SK-N-SH (cell line): ENCODE measurements at regions not wholly inside any gene's neighbourhood (a gene's known extent, or its start where the extent isn't known, plus 50 kb on each side); places are given as distances from the start of the nearest gene placed in this dataset.
"Not testable (repeated sequence)": the region's sequence is repeated elsewhere in the genome, so short reads cannot be mapped to it uniquely, and the experiment has no call there.

ENCODE experiments used
- CTCF ChIA-PET: fragments of 300-600, 350-600 bp; formaldehyde crosslinking; extraction: SDS; loops from one replicate; lab custom pipeline; 2021; lab: Yijun Ruan, JAX
- POLR2A ChIA-PET: fragments of 350-600 bp; sonication (Branson Sonifier 250); formaldehyde crosslinking; extraction: SDS; loops from one replicate; lab custom pipeline; 2020; ENCODE audit warnings: antibody characterized with exemption, inconsistent platforms; lab: Yijun Ruan, JAX
- DNase-seq: peaks from one replicate; pipeline ENCODE4 v3.0.0; 2012
- H2AFZ ChIP-seq: fragments of 200-600 bp; sonication (generic); 2 replicates; pipeline ENCODE4 v1.8.1; 2016; ENCODE audit warnings: antibody characterized with exemption, mild to moderate bottlenecking, low read depth
- H3F3A ChIP-seq: fragments of 200-600 bp; sonication (generic); replicated peaks from 2 replicates; pipeline ENCODE3; 2016; ENCODE audit warnings: antibody characterized with exemption, mild to moderate bottlenecking; ENCODE audit not compliant: insufficient read depth
- H3K27ac ChIP-seq, 2 experiments: fragments of 200-500 bp in 1 of 2; fragments of 200-600 bp in 1 of 2; sonication (Bioruptor generic) in 1 of 2; sonication (generic), shearing (Covaris generic) in 1 of 2; 2 replicates each; pipeline versions ENCODE4 v1.5.1 to v1.6.1; 2014 to 2016; ENCODE audit warnings: low read depth in 2 of 2, inconsistent platforms in 1 of 2, low read length in 1 of 2, mild to moderate bottlenecking in 1 of 2, mixed read lengths in 1 of 2
- H3K27me3 ChIP-seq: fragments of 200-600 bp; sonication (generic), shearing (Covaris generic); 2 replicates; pipeline ENCODE4 v1.6.1; 2016; ENCODE audit warnings: mixed run types; ENCODE audit not compliant: insufficient read depth
- H3K36me3 ChIP-seq, 2 experiments: fragments of 200-500 bp in 1 of 2; fragments of 200-600 bp in 1 of 2; sonication (Bioruptor generic) in 1 of 2; sonication (generic) in 1 of 2; replicated peaks in 1 of 2; 2 replicates each; pipeline versions ENCODE3 to v1.5.1; 2014 to 2016; ENCODE audit warnings: low read length in 1 of 2, mild to moderate bottlenecking in 1 of 2; ENCODE audit not compliant: insufficient read depth in 2 of 2, control insufficient read depth in 1 of 2
- H3K4me1 ChIP-seq, 2 experiments: fragments of 200-500 bp in 1 of 2; fragments of 200-600 bp in 1 of 2; sonication (Bioruptor generic) in 1 of 2; sonication (generic), shearing (Covaris generic) in 1 of 2; 2 replicates each; pipeline versions ENCODE4 v1.5.1 to v1.6.1; 2014 to 2016; ENCODE audit warnings: low read depth in 1 of 2, low read length in 1 of 2, mixed run types in 1 of 2; ENCODE audit not compliant: insufficient read depth in 2 of 2, control insufficient read depth in 1 of 2
- H3K4me2 ChIP-seq: fragments of 200-600 bp; sonication (generic), shearing (Covaris generic); 2 replicates; pipeline ENCODE4 v1.6.1; 2017; ENCODE audit warnings: mixed run types
- H3K4me3 ChIP-seq, 2 experiments: fragments of 200-500 bp in 1 of 2; fragments of 200-600 bp in 1 of 2; sonication (Bioruptor generic) in 1 of 2; sonication (generic), shearing (Covaris generic) in 1 of 2; 2 replicates each; pipeline versions ENCODE4 v1.5.1 to v1.8.1; 2014 to 2016; ENCODE audit warnings: low read depth in 2 of 2, inconsistent platforms in 1 of 2, low read length in 1 of 2, mild to moderate bottlenecking in 1 of 2, mixed read lengths in 1 of 2, moderate library complexity in 1 of 2
- H3K79me2 ChIP-seq: fragments of 200-600 bp; sonication (generic); 2 replicates; pipeline ENCODE4 v1.8.1; 2017; ENCODE audit warnings: mild to moderate bottlenecking; ENCODE audit not compliant: insufficient read depth
- H3K9ac ChIP-seq: fragments of 200-600 bp; sonication (generic); 2 replicates; pipeline ENCODE4 v1.6.1; 2017; ENCODE audit warnings: mixed run types
- H3K9me2 ChIP-seq: fragments of 200-600 bp; sonication (generic); 2 replicates; pipeline ENCODE4 v1.6.1; 2017; ENCODE audit warnings: mixed run types
- H3K9me3 ChIP-seq: fragments of 200-600 bp; sonication (generic); 2 replicates; pipeline ENCODE4 v1.6.1; 2017; ENCODE audit warnings: mixed run types, mild to moderate bottlenecking, moderate library complexity
- H4K20me1 ChIP-seq: fragments of 200-600 bp; sonication (generic); 2 replicates; pipeline ENCODE4 v1.6.1; 2017; ENCODE audit warnings: mild to moderate bottlenecking, mixed run types; ENCODE audit not compliant: insufficient read depth
- ELF1 ChIP-seq: IDR thresholded peaks from 2 replicates; pipeline ENCODE4 v1.4.0; 2012
- FOSL2 ChIP-seq: IDR thresholded peaks from 2 replicates; pipeline ENCODE4 v1.4.0; 2012; ENCODE audit warnings: low read depth, mild to moderate bottlenecking, moderate library complexity, borderline replicate concordance
- FOXJ3 ChIP-seq: sonication (generic); formaldehyde crosslinking; IDR thresholded peaks from 2 replicates; pipeline ENCODE4 v1.5.1; 2020; ENCODE audit warnings: mild to moderate bottlenecking, missing genetic modification reagents
- JUND ChIP-seq: IDR thresholded peaks from 2 replicates; pipeline ENCODE4 v1.4.0; 2012
- MEF2A ChIP-seq: IDR thresholded peaks from 2 replicates; pipeline ENCODE4 v1.4.0; 2012; ENCODE audit warnings: low read depth, borderline replicate concordance
- MXI1 ChIP-seq: IDR thresholded peaks from 2 replicates; pipeline ENCODE4 v1.6.1; 2012; ENCODE audit warnings: mild to moderate bottlenecking, low read depth, low read length, improper control_type of control experiment
- NFIC ChIP-seq: IDR thresholded peaks from 2 replicates; pipeline ENCODE4 v1.4.0; 2012; ENCODE audit warnings: borderline replicate concordance
- POLR2AphosphoS5 ChIP-seq: IDR thresholded peaks from 2 replicates; pipeline ENCODE4 v1.6.1; 2012; ENCODE audit warnings: low read depth, low read length
- RAD21 ChIP-seq: IDR thresholded peaks from 2 replicates; pipeline ENCODE4 v1.6.1; 2012; ENCODE audit warnings: mild to moderate bottlenecking, low read length
- RCOR1 ChIP-seq: fragments of 150-350 bp; IDR thresholded peaks from 2 replicates; pipeline ENCODE4 v1.6.1; 2017; ENCODE audit warnings: antibody characterized with exemption, low read length
- RXRA ChIP-seq: IDR thresholded peaks from 2 replicates; pipeline ENCODE4 v1.4.0; 2012; ENCODE audit warnings: low read depth, mild to moderate bottlenecking, borderline replicate concordance
- SMC3 ChIP-seq: IDR thresholded peaks from 2 replicates; pipeline ENCODE4 v1.6.1; 2012; ENCODE audit warnings: low read depth, low read length, improper control_type of control experiment
- WGBS: methylation state at CpG from one replicate; pipeline ENCODE4 v1.1.6; 2017; ENCODE audit warnings: low lambda C conversion rate; 5-methylcytosine and 5-hydroxymethylcytosine counted together
- TF ChIP-seq, protein P1 (sequence below): fragments of 150-350 bp; IDR thresholded peaks from 2 replicates; pipeline ENCODE4 v1.6.1; 2016; ENCODE audit warnings: mild to moderate bottlenecking, low read depth, low read length
- TF ChIP-seq, protein P2 (sequence below): IDR thresholded peaks from 2 replicates; pipeline ENCODE4 v1.4.0; 2012; ENCODE audit warnings: low read depth, borderline replicate concordance
- TF ChIP-seq, protein P3 (sequence below): fragments of 200-600 bp; sonication (generic); IDR thresholded peaks from 2 replicates; pipeline ENCODE4 v1.6.1; 2017; ENCODE audit warnings: antibody characterized with exemption, mild to moderate bottlenecking, moderate library complexity
- TF ChIP-seq, protein P4 (sequence below): IDR thresholded peaks from 2 replicates; pipeline ENCODE4; 2012
- TF ChIP-seq, protein P5 (sequence below): IDR thresholded peaks from 2 replicates; pipeline ENCODE4 v1.4.0; 2012; ENCODE audit warnings: low read depth

DNA sequence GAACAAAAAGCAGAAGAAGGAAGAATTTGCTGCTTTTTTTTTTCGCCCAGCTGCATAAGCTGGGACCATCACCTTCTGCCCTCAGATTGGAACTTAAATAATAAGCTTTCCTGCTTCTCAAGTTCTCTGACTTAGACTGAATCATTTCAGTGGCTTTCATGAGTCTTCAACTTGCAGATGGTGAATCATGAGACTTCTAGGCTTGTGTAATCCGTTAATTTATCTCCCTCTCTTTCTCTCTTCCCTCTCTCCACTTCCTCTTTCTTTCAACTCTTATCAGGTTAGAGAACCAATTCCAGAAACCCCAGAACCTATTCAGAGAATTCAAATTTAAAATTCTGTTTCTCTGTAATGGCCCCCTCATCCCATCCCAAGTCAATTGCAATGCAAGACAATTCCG, 1153.7 kb downstream of the PCDH9 start:
- Histone ChIP-seq H3K27ac (no peak overlapping the region), H3F3A (no peaks in the 10 kb centered on the region), H3K9me3 (no peaks in the 10 kb centered on the region), H3K79me2 (no peaks in the 10 kb centered on the region), H3K9me2 (no peaks in the 10 kb centered on the region), H2AFZ (no peak overlapping the region), H3K27me3 (no peaks in the 10 kb centered on the region), H3K4me1 (no peaks in the 10 kb centered on the region), H4K20me1 (no peaks in the 10 kb centered on the region), H3K4me3 (no peak overlapping the region), H3K36me3 (no peaks in the 10 kb centered on the region), H3K9ac (no peak overlapping the region), H3K4me2 (no peak overlapping the region)
- CTCF ChIA-PET: no interaction called here
- DNase-seq: no peak
- no peak for TF ChIP-seq SMC3
- TF ChIP-seq MXI1: no peak
- TF ChIP-seq FOXJ3 (CRISPR knock-in tag): no peak
- no peak for TF ChIP-seq ELF1
- TF ChIP-seq, protein P1, sequence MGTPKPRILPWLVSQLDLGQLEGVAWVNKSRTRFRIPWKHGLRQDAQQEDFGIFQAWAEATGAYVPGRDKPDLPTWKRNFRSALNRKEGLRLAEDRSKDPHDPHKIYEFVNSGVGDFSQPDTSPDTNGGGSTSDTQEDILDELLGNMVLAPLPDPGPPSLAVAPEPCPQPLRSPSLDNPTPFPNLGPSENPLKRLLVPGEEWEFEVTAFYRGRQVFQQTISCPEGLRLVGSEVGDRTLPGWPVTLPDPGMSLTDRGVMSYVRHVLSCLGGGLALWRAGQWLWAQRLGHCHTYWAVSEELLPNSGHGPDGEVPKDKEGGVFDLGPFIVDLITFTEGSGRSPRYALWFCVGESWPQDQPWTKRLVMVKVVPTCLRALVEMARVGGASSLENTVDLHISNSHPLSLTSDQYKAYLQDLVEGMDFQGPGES: no peak
- TF ChIP-seq, protein P2, sequence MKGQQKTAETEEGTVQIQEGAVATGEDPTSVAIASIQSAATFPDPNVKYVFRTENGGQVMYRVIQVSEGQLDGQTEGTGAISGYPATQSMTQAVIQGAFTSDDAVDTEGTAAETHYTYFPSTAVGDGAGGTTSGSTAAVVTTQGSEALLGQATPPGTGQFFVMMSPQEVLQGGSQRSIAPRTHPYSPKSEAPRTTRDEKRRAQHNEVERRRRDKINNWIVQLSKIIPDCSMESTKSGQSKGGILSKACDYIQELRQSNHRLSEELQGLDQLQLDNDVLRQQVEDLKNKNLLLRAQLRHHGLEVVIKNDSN: no peak
- TF ChIP-seq JUND: no peak
- TF ChIP-seq, protein P3, sequence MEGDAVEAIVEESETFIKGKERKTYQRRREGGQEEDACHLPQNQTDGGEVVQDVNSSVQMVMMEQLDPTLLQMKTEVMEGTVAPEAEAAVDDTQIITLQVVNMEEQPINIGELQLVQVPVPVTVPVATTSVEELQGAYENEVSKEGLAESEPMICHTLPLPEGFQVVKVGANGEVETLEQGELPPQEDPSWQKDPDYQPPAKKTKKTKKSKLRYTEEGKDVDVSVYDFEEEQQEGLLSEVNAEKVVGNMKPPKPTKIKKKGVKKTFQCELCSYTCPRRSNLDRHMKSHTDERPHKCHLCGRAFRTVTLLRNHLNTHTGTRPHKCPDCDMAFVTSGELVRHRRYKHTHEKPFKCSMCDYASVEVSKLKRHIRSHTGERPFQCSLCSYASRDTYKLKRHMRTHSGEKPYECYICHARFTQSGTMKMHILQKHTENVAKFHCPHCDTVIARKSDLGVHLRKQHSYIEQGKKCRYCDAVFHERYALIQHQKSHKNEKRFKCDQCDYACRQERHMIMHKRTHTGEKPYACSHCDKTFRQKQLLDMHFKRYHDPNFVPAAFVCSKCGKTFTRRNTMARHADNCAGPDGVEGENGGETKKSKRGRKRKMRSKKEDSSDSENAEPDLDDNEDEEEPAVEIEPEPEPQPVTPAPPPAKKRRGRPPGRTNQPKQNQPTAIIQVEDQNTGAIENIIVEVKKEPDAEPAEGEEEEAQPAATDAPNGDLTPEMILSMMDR: no peak
- no peak for TF ChIP-seq RCOR1
- POLR2A ChIA-PET: no interaction called here
- 91% methylated on average over 3 of the region's 3 CpGs for WGBS

DNA sequence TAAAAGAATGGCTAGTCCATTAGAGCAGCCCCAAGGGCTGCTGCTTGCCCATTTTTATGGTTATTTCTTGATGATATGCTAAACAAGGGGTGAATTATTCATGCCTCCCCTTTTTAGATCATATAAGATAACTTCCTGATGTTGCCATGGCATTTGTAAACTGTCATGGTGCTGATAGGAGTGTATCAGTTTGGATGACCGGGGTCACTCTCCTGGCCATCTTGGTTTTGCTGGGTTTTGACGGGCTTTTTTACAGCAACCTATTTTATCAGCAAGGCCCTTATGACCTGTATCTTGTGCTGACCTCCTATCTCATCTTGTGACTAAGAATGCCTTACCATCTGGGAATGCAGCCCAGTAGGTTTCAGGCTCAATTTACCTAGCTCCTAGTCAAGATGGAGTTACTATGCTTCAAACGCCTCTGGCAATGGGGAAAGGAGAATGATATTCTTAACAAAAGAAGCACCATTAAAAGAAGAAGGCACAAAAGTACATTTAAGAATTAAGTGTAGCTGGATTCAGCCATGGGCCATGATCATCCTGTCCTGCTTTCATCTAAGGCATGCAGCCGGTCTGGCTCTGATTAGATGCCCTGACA, 1156.0 kb downstream of the PCDH9 start:
- Histone ChIP-seq H3K27me3 (no peaks in the 10 kb centered on the region), H3K9me2 (no peaks in the 10 kb centered on the region), H3K4me2 (no peak overlapping the region), H3K27ac (no peak overlapping the region), H3F3A (no peaks in the 10 kb centered on the region), H3K4me3 (no peak overlapping the region), H3K36me3 (no peaks in the 10 kb centered on the region), H2AFZ (no peak overlapping the region; the same call in 1 of the 2 replicates), H3K79me2 (no peaks in the 10 kb centered on the region), H3K9ac (no peak overlapping the region), H3K4me1 (no peaks in the 10 kb centered on the region), H3K9me3 (no peaks in the 10 kb centered on the region), H4K20me1 (no peaks in the 10 kb centered on the region)
- ChIA-PET POLR2A (interaction anchor here (0.6 kb wide), 1 partner anchor 944 kb away, joined by 4 read pairs; no protein-coding TSS in a partner anchor), CTCF (interaction anchor here (0.7 kb wide), 1 partner anchor 1197 kb away, joined by 3 read pairs; no protein-coding TSS in a partner anchor)
- WGBS: 92% methylated on average over 4 of the region's 4 CpGs
- DNase-seq: no peak
- TF ChIP-seq POLR2AphosphoS5 (no peak), FOSL2 (no peak), SMC3 (no peak), NFIC (no peak), RAD21 (no peak), RCOR1 (no peak), MEF2A (no peak), FOXJ3 (CRISPR knock-in tag) (no peak), ELF1 (no peak), RXRA (no peak)
- TF ChIP-seq, protein P1: no peak
- TF ChIP-seq, protein P4, sequence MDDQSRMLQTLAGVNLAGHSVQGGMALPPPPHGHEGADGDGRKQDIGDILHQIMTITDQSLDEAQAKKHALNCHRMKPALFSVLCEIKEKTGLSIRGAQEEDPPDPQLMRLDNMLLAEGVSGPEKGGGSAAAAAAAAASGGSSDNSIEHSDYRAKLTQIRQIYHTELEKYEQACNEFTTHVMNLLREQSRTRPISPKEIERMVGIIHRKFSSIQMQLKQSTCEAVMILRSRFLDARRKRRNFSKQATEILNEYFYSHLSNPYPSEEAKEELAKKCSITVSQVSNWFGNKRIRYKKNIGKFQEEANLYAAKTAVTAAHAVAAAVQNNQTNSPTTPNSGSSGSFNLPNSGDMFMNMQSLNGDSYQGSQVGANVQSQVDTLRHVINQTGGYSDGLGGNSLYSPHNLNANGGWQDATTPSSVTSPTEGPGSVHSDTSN: no peak
- TF ChIP-seq, protein P5, sequence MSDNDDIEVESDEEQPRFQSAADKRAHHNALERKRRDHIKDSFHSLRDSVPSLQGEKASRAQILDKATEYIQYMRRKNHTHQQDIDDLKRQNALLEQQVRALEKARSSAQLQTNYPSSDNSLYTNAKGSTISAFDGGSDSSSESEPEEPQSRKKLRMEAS: no peak

DNA sequence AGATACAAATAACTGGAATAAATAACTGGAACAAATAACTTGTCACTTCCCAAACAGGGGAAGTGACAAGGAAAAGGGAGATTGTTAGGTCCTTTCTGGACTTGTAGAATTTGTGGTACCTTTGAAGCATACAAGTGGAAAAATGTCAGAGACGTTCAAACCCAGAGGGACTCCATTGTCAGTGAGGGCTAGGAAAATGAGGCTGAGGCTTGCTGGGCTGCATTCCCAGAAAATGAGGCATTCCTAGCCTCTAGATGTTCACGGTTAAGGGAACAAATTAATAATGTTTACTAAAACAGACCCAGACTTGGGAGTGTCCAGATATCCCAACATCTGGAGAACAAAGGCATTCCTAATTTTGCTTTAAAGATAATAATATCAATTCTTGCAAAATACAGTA, 1158.0 kb downstream of the PCDH9 start:
- H2AFZ ChIP-seq, H3K9ac ChIP-seq, H3K36me3 ChIP-seq, DNase-seq, POLR2A ChIA-PET, H3K9me2 ChIP-seq, CTCF ChIA-PET, H3F3A ChIP-seq, H3K4me1 ChIP-seq, H3K9me3 ChIP-seq, H3K27me3 ChIP-seq, H3K4me3 ChIP-seq, H3K79me2 ChIP-seq, H3K4me2 ChIP-seq, H3K27ac ChIP-seq, H4K20me1 ChIP-seq: not testable (repeated sequence)
- WGBS: 87% methylated on average over 2 of the region's 2 CpGs
